ENCODE measurements at regions not wholly inside any gene's neighbourhood (a gene's known extent, or its start where the extent isn't known, plus 50 kb on each side); places are given as distances from the start of the nearest gene placed in this dataset.

GRCh38 chr6:14876778-14877613 lies 368.9 kb upstream of the JARID2 start:
- TF ChIP-seq, protein P1, sequence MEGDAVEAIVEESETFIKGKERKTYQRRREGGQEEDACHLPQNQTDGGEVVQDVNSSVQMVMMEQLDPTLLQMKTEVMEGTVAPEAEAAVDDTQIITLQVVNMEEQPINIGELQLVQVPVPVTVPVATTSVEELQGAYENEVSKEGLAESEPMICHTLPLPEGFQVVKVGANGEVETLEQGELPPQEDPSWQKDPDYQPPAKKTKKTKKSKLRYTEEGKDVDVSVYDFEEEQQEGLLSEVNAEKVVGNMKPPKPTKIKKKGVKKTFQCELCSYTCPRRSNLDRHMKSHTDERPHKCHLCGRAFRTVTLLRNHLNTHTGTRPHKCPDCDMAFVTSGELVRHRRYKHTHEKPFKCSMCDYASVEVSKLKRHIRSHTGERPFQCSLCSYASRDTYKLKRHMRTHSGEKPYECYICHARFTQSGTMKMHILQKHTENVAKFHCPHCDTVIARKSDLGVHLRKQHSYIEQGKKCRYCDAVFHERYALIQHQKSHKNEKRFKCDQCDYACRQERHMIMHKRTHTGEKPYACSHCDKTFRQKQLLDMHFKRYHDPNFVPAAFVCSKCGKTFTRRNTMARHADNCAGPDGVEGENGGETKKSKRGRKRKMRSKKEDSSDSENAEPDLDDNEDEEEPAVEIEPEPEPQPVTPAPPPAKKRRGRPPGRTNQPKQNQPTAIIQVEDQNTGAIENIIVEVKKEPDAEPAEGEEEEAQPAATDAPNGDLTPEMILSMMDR (IDR thresholded peaks at IDR 0.05): no peak
- no peak for TF ChIP-seq TCF7L2 (IDR thresholded peaks at IDR 0.05; ENCODE audit: low read depth, low read length)
- TF ChIP-seq, protein P2, sequence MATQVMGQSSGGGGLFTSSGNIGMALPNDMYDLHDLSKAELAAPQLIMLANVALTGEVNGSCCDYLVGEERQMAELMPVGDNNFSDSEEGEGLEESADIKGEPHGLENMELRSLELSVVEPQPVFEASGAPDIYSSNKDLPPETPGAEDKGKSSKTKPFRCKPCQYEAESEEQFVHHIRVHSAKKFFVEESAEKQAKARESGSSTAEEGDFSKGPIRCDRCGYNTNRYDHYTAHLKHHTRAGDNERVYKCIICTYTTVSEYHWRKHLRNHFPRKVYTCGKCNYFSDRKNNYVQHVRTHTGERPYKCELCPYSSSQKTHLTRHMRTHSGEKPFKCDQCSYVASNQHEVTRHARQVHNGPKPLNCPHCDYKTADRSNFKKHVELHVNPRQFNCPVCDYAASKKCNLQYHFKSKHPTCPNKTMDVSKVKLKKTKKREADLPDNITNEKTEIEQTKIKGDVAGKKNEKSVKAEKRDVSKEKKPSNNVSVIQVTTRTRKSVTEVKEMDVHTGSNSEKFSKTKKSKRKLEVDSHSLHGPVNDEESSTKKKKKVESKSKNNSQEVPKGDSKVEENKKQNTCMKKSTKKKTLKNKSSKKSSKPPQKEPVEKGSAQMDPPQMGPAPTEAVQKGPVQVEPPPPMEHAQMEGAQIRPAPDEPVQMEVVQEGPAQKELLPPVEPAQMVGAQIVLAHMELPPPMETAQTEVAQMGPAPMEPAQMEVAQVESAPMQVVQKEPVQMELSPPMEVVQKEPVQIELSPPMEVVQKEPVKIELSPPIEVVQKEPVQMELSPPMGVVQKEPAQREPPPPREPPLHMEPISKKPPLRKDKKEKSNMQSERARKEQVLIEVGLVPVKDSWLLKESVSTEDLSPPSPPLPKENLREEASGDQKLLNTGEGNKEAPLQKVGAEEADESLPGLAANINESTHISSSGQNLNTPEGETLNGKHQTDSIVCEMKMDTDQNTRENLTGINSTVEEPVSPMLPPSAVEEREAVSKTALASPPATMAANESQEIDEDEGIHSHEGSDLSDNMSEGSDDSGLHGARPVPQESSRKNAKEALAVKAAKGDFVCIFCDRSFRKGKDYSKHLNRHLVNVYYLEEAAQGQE (IDR thresholded peaks at IDR 0.05; ENCODE audit: insufficient read depth in 1 of 2, low read depth in 2 of 2, low read length in 1 of 2): no peak
- TF ChIP-seq SIN3A (IDR thresholded peaks at IDR 0.05; ENCODE audit: borderline replicate concordance, insufficient read depth, low read depth, low read length): no peak
- no peak for TF ChIP-seq POLR2AphosphoS5 (IDR thresholded peaks at IDR 0.05; ENCODE audit: low read depth, low read length)
